Karpas-422 (cell line): ENCODE measurements at regions not wholly inside any gene's neighbourhood (a gene's known extent, or its start where the extent isn't known, plus 50 kb on each side); places are given as distances from the start of the nearest gene placed in this dataset.

Source experiments
- DNase-seq: peaks from one replicate; pipeline ENCODE4 v3.0.0-alpha.2; 2015
- H2AFZ ChIP-seq: fragments of 200-600 bp; sonication (generic); 2 replicates; pipeline ENCODE4 v1.6.1; 2014; ENCODE audit warnings: antibody characterized with exemption, low read length, mixed read lengths
- H3K27ac ChIP-seq: fragments of 200-600 bp; sonication (generic); 2 replicates; pipeline ENCODE4 v1.5.1; 2014; ENCODE audit warnings: mild to moderate bottlenecking, low read length, moderate library complexity
- H3K27me3 ChIP-seq: fragments of 200-600 bp; sonication (generic); 2 replicates; pipeline ENCODE4 v1.6.1; 2014; ENCODE audit warnings: low read length, mixed read lengths
- H3K36me3 ChIP-seq: fragments of 200-600 bp; sonication (generic); 2 replicates; pipeline ENCODE4 v1.6.1; 2014; ENCODE audit warnings: low read length, mixed read lengths; ENCODE audit not compliant: insufficient read depth
- H3K4me1 ChIP-seq: fragments of 200-600 bp; sonication (generic); 2 replicates; pipeline ENCODE4 v1.6.1; 2014; ENCODE audit warnings: mild to moderate bottlenecking, low read length, mixed read lengths
- H3K4me2 ChIP-seq: fragments of 200-600 bp; sonication (generic); 2 replicates; pipeline ENCODE4 v1.6.1; 2014; ENCODE audit warnings: low read length, low read depth, mild to moderate bottlenecking; ENCODE audit not compliant: poor library complexity, severe bottlenecking
- H3K4me3 ChIP-seq: fragments of 200-600 bp; sonication (generic); 2 replicates; pipeline ENCODE4 v1.5.1; 2014; ENCODE audit warnings: mild to moderate bottlenecking, antibody characterized with exemption, low read length, mixed read lengths
- H3K79me2 ChIP-seq: fragments of 200-600 bp; sonication (generic); 2 replicates; pipeline ENCODE4 v1.6.1; 2014; ENCODE audit warnings: mild to moderate bottlenecking, low read length, mixed read lengths
- H3K9ac ChIP-seq: fragments of 200-600 bp; sonication (generic); 2 replicates; pipeline ENCODE4 v1.6.0; 2014; ENCODE audit warnings: low read length
- H3K9me2 ChIP-seq: fragments of 200-600 bp; sonication (generic), shearing (Covaris generic); replicated peaks from 2 replicates; pipeline ENCODE4 v1.6.0; 2014; ENCODE audit warnings: mild to moderate bottlenecking, low read length, moderate library complexity; ENCODE audit not compliant: insufficient read depth
- H3K9me3 ChIP-seq: fragments of 300-700, 200-600 bp; sonication (generic); 2 replicates; pipeline ENCODE4 v1.6.1; 2014; ENCODE audit warnings: low read length, mixed read lengths
- H4K20me1 ChIP-seq: fragments of 200-600 bp; sonication (generic); 2 replicates; pipeline ENCODE4 v1.6.1; 2014; ENCODE audit warnings: mild to moderate bottlenecking, antibody characterized with exemption, low read length, low read depth; ENCODE audit not compliant: insufficient read depth

DNA sequence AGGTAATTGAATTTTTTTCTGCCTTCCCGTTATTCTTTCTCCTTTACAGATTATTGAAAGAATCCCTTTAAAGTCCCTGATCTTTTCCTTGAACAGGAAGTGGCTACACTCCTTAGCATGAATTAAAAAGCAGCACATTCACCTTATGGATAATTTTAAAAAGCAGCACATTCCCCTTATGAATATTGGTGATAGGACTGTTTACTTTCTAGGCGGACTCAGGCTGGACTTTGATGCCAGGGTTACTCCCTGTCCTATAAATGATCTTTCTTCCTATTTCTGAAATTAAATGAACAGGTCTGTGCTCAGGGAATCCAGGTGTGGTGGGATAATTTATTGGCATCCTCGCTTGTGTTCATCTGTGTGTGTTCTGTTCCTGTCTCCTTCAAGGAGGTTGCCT is 226.0 kb downstream of the DCDC2C start:
- Histone ChIP-seq H4K20me1 (no peaks in the 10 kb centered on the region), H3K9me3 (no peaks in the 10 kb centered on the region), H2AFZ (no peak overlapping the region), H3K27me3 (no peaks in the 10 kb centered on the region), H3K79me2 (no peaks in the 10 kb centered on the region), H3K4me2 (no peak overlapping the region), H3K4me1 (no peaks in the 10 kb centered on the region), H3K9ac (no peak overlapping the region), H3K36me3 (no peaks in the 10 kb centered on the region), H3K4me3 (no peak overlapping the region), H3K27ac (no peak overlapping the region), H3K9me2 (no peaks in the 10 kb centered on the region)
- DNase-seq, result no peak

GRCh38 chr2:3930246-3930645 is 226.9 kb downstream of the DCDC2C start:
- Histone ChIP-seq H3K4me3 (no peak overlapping the region), H3K9me3 (no peaks in the 10 kb centered on the region), H3K4me2 (no peak overlapping the region), H4K20me1 (no peaks in the 10 kb centered on the region), H2AFZ (no peak overlapping the region), H3K9ac (no peak overlapping the region), H3K36me3 (no peaks in the 10 kb centered on the region), H3K9me2 (no peaks in the 10 kb centered on the region), H3K27ac (no peak overlapping the region), H3K79me2 (no peaks in the 10 kb centered on the region), H3K27me3 (no peaks in the 10 kb centered on the region), H3K4me1 (no peaks in the 10 kb centered on the region)
- no peak for DNase-seq

DNA sequence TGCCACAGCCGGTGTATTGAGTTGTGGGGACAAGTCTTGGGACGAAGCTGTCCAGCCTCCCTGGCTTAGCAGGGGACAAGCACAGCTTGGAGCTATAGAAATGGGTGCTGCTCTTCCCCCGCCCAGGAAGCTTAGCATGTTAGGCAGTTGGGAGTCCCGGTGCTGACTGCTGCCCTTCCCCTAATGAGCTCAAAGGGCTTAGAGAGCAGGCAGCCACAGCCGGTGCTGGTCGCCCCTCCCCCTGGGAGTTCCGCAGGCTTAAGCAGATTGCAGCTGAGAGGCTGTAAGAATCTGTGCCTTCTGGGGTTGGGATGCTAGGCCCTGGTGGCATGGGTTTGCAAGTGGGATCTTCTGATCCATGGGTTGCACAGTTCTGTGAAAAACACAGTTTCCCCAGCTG is 237.3 kb downstream of the DCDC2C start:
- no peak for DNase-seq
- Histone ChIP-seq H3K4me3 (no peak overlapping the region), H3K4me1 (no peaks in the 10 kb centered on the region), H3K9me2 (no peaks in the 10 kb centered on the region), H2AFZ (no peak overlapping the region), H3K36me3 (no peaks in the 10 kb centered on the region), H3K9me3 (no peaks in the 10 kb centered on the region), H3K9ac (no peak overlapping the region), H4K20me1 (no peaks in the 10 kb centered on the region), H3K27me3 (no peaks in the 10 kb centered on the region), H3K27ac (no peak overlapping the region), H3K4me2 (no peak overlapping the region), H3K79me2 (no peaks in the 10 kb centered on the region)

DNA sequence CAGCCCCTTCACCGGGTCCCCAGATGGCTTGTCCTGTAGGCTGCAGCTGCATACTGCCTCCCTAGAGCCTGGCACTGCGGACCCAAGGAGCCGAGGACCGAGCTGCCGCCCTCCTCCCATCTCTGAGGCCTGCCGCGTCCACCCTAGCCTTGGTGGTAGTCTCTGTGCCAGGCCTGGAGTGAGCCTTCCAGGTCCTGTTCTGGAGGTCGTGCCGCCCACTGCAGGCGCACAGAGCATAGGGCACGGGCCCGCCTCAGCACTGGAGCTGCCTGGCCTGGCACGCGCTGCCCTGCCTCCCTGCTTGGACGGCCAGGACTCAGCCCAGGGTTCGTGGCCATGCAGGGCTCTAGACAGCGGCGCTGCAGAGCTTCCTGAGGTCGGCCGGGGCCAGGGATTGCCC is 239.5 kb downstream of the DCDC2C start:
- Histone ChIP-seq H3K27ac (no peak overlapping the region), H3K4me1 (no peaks in the 10 kb centered on the region), H3K4me2 (no peak overlapping the region), H3K9me3 (no peaks in the 10 kb centered on the region), H3K9me2 (no peaks in the 10 kb centered on the region), H3K4me3 (no peak overlapping the region), H2AFZ (no peak overlapping the region), H3K79me2 (no peaks in the 10 kb centered on the region), H4K20me1 (no peaks in the 10 kb centered on the region), H3K36me3 (no peaks in the 10 kb centered on the region), H3K9ac (no peak overlapping the region), H3K27me3 (no peaks in the 10 kb centered on the region)
- no peak for DNase-seq

DNA sequence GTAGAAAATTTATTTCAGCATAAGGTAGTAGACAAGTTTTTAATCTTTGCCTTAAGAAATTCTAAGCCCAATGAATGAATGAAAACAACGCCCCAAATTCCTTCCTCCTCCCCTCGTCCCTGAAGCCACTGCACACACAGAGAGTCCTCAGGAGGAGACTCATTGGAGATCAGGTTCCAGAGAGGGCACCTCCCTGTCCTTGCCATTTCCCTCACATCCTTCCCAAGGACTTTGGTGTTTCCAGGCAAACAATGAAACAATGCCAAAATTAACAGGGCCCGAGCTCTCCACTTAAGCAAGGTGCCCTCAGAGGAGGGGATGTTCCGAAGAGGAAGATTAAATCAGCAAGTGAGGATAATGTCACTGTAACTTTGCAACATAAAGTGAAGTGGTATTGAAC is 240.7 kb downstream of the DCDC2C start:
- H3K9me2 ChIP-seq, result no peaks in the 10 kb centered on the region
- DNase-seq, result no peak
- no peaks in the 10 kb centered on the region for H3K36me3 ChIP-seq
- no peak overlapping the region for H3K9ac ChIP-seq
- H3K27ac ChIP-seq, result no peak overlapping the region
- no peaks in the 10 kb centered on the region for H4K20me1 ChIP-seq
- H3K4me1 ChIP-seq, result no peaks in the 10 kb centered on the region
- H2AFZ ChIP-seq, result no peak overlapping the region
- no peak overlapping the region for H3K4me2 ChIP-seq
- no peaks in the 10 kb centered on the region for H3K27me3 ChIP-seq
- H3K9me3 ChIP-seq, result no peaks in the 10 kb centered on the region
- H3K4me3 ChIP-seq, result no peak overlapping the region
- H3K79me2 ChIP-seq, result no peaks in the 10 kb centered on the region

GRCh38 chr2:3944841-3945240 is 241.5 kb downstream of the DCDC2C start:
- Histone ChIP-seq H3K36me3 (no peaks in the 10 kb centered on the region), H3K27ac (no peak overlapping the region), H3K9me3 (no peaks in the 10 kb centered on the region), H3K9ac (no peak overlapping the region), H3K9me2 (no peaks in the 10 kb centered on the region), H3K4me2 (no peak overlapping the region), H3K4me1 (no peaks in the 10 kb centered on the region), H2AFZ (no peak overlapping the region), H3K79me2 (no peaks in the 10 kb centered on the region), H3K4me3 (no peak overlapping the region), H3K27me3 (no peaks in the 10 kb centered on the region), H4K20me1 (no peaks in the 10 kb centered on the region)
- DNase-seq, result no peak

- no peaks in the 10 kb centered on the region for H4K20me1 ChIP-seq
- H3K36me3 ChIP-seq, result no peaks in the 10 kb centered on the region
- no peak overlapping the region for H3K4me2 ChIP-seq
- no peaks in the 10 kb centered on the region for H3K79me2 ChIP-seq
- H3K9me3 ChIP-seq, result no peaks in the 10 kb centered on the region
- H3K4me3 ChIP-seq, result no peak overlapping the region
- no peak overlapping the region for H2AFZ ChIP-seq
- no peak overlapping the region for H3K9ac ChIP-seq
- H3K27me3 ChIP-seq, result no peaks in the 10 kb centered on the region
- no peaks in the 10 kb centered on the region for H3K4me1 ChIP-seq
- no peak overlapping the region for H3K27ac ChIP-seq
- H3K9me2 ChIP-seq, result no peaks in the 10 kb centered on the region
- no peak for DNase-seq
Measured at GRCh38 chr2:3948191-3948590, 244.8 kb downstream of the DCDC2C start.

DNA sequence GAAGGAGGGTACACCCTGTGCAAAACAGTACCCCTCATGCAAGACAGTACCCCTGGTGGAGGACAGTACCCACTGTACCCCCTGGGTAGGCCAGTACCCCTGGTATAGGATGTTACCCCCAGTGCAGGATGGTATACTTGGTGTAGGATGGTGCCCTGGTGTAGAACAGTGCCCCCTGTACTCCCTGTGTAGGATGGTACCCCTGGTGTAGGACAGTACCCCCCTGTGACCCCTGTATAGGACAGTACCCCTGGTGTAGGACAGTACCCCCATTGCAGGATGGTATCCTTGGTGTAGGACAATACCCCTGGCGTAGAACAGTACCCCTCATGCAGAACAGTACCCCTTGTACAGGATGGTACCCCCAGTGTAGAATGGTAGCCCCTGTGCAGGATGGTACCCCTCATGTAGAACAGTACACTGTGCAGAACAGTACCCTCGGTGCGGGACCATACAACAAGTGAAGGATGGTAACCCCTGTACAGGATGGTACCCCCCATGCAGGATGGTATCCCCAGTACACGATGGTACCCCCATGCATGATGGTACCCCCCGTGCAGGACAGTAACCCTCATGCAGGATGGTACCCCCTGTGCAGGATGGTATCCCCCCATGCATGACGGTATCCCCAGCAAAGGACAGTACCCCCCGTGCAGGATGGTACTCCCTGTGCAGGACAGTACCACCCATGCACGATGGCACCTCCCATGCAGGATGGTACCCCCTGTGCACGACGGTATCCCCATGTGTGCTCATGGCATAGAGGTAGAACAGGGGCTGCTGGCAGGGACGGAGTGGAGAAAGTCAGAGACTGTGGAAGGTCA is 248.0 kb downstream of the DCDC2C start:
- no peaks in the 10 kb centered on the region for H4K20me1 ChIP-seq
- H3K9me3 ChIP-seq, result no peaks in the 10 kb centered on the region
- no peaks in the 10 kb centered on the region for H3K9me2 ChIP-seq
- H3K4me1 ChIP-seq, result no peaks in the 10 kb centered on the region
- no peaks in the 10 kb centered on the region for H3K36me3 ChIP-seq
- no peak overlapping the region for H3K9ac ChIP-seq
- no peak for DNase-seq
- no peak overlapping the region for H3K27ac ChIP-seq
- H3K79me2 ChIP-seq, result no peaks in the 10 kb centered on the region
- no peaks in the 10 kb centered on the region for H3K27me3 ChIP-seq
- no peak overlapping the region for H3K4me3 ChIP-seq
- H3K4me2 ChIP-seq, result no peak overlapping the region
- H2AFZ ChIP-seq, result no peak overlapping the region
